ENCODE measurements at regions not wholly inside any gene's neighbourhood (a gene's known extent, or its start where the extent isn't known, plus 50 kb on each side); places are given as distances from the start of the nearest gene placed in this dataset.

GRCh38 chr2:226020956-226021355, 621.4 kb downstream of the NYAP2 start:
- no peak overlapping the region for H3K4me3 ChIP-seq (ENCODE audit: low read length)
- H3K9me3 ChIP-seq (ENCODE audit: low read length), result no peaks in the 10 kb centered on the region
- no peaks in the 10 kb centered on the region for H3K9me2 ChIP-seq (replicated peaks; ENCODE audit: insufficient read depth, low read length)
- no peaks in the 10 kb centered on the region for H3K36me3 ChIP-seq (ENCODE audit: insufficient read depth, low read length)
- H2AFZ ChIP-seq (ENCODE audit: low read length), result no peak overlapping the region
- no peak for DNase-seq
- no peaks in the 10 kb centered on the region for H3K79me2 ChIP-seq (ENCODE audit: low read length)
- no peak overlapping the region for H3K27ac ChIP-seq (ENCODE audit: low read length)
- H3K27me3 ChIP-seq (ENCODE audit: low read length), result no peaks in the 10 kb centered on the region
- no peaks in the 10 kb centered on the region for H4K20me1 ChIP-seq (ENCODE audit: insufficient read depth, low read depth, low read length)
- no peaks in the 10 kb centered on the region for H3K4me1 ChIP-seq (ENCODE audit: low read length)
- H3K4me2 ChIP-seq (ENCODE audit: low read depth, low read length, poor library complexity, severe bottlenecking), result no peak overlapping the region
- no peak overlapping the region for H3K9ac ChIP-seq (ENCODE audit: low read length)

- Histone ChIP-seq H3K27me3 (ENCODE audit: low read length) (no peaks in the 10 kb centered on the region), H4K20me1 (ENCODE audit: insufficient read depth, low read depth, low read length) (no peaks in the 10 kb centered on the region), H3K9ac (ENCODE audit: low read length) (no peak overlapping the region), H3K9me2 (replicated peaks; ENCODE audit: insufficient read depth, low read length) (no peaks in the 10 kb centered on the region), H3K27ac (ENCODE audit: low read length) (no peak overlapping the region), H3K4me3 (ENCODE audit: low read length) (no peak overlapping the region), H3K4me1 (ENCODE audit: low read length) (no peaks in the 10 kb centered on the region), H3K9me3 (ENCODE audit: low read length) (no peaks in the 10 kb centered on the region), H2AFZ (ENCODE audit: low read length) (no peak overlapping the region), H3K79me2 (ENCODE audit: low read length) (no peaks in the 10 kb centered on the region), H3K36me3 (ENCODE audit: insufficient read depth, low read length) (no peaks in the 10 kb centered on the region), H3K4me2 (ENCODE audit: low read depth, low read length, poor library complexity, severe bottlenecking) (no peak overlapping the region)
- no peak for DNase-seq
Observed at GRCh38 chr2:226020176-226020575, 620.7 kb downstream of the NYAP2 start.

GRCh38 chr2:226018641-226019040, 619.1 kb downstream of the NYAP2 start:
- no peaks in the 10 kb centered on the region for H4K20me1 ChIP-seq (ENCODE audit: insufficient read depth, low read depth, low read length)
- H3K9me3 ChIP-seq (ENCODE audit: low read length), result no peaks in the 10 kb centered on the region
- no peaks in the 10 kb centered on the region for H3K9me2 ChIP-seq (replicated peaks; ENCODE audit: insufficient read depth, low read length)
- no peak overlapping the region for H3K27ac ChIP-seq (ENCODE audit: low read length)
- no peak overlapping the region for H3K4me3 ChIP-seq (ENCODE audit: low read length)
- H3K27me3 ChIP-seq (ENCODE audit: low read length), result no peaks in the 10 kb centered on the region
- H2AFZ ChIP-seq (ENCODE audit: low read length), result no peak overlapping the region
- H3K36me3 ChIP-seq (ENCODE audit: insufficient read depth, low read length), result no peaks in the 10 kb centered on the region
- no peak for DNase-seq
- no peak overlapping the region for H3K9ac ChIP-seq (ENCODE audit: low read length)
- no peaks in the 10 kb centered on the region for H3K79me2 ChIP-seq (ENCODE audit: low read length)
- no peak overlapping the region for H3K4me2 ChIP-seq (ENCODE audit: low read depth, low read length, poor library complexity, severe bottlenecking)
- H3K4me1 ChIP-seq (ENCODE audit: low read length), result no peaks in the 10 kb centered on the region

GRCh38 chr2:226017537-226017936, 618.0 kb downstream of the NYAP2 start:
- H3K27ac ChIP-seq (ENCODE audit: low read length), result no peak overlapping the region
- DNase-seq, result no peak
- H3K36me3 ChIP-seq (ENCODE audit: insufficient read depth, low read length), result no peaks in the 10 kb centered on the region
- no peaks in the 10 kb centered on the region for H3K79me2 ChIP-seq (ENCODE audit: low read length)
- no peak overlapping the region for H2AFZ ChIP-seq (ENCODE audit: low read length)
- no peak overlapping the region for H3K9ac ChIP-seq (ENCODE audit: low read length)
- H3K9me2 ChIP-seq (replicated peaks; ENCODE audit: insufficient read depth, low read length), result no peaks in the 10 kb centered on the region
- no peak overlapping the region for H3K4me2 ChIP-seq (ENCODE audit: low read depth, low read length, poor library complexity, severe bottlenecking)
- no peaks in the 10 kb centered on the region for H3K27me3 ChIP-seq (ENCODE audit: low read length)
- H3K4me1 ChIP-seq (ENCODE audit: low read length), result no peaks in the 10 kb centered on the region
- no peak overlapping the region for H3K4me3 ChIP-seq (ENCODE audit: low read length)
- H4K20me1 ChIP-seq (ENCODE audit: insufficient read depth, low read depth, low read length), result no peaks in the 10 kb centered on the region
- H3K9me3 ChIP-seq (ENCODE audit: low read length), result no peaks in the 10 kb centered on the region

GRCh38 chr2:226017107-226017506, 617.6 kb downstream of the NYAP2 start:
- Histone ChIP-seq H4K20me1 (ENCODE audit: insufficient read depth, low read depth, low read length) (no peaks in the 10 kb centered on the region), H3K27ac (ENCODE audit: low read length) (no peak overlapping the region), H3K36me3 (ENCODE audit: insufficient read depth, low read length) (no peaks in the 10 kb centered on the region; the same call in 1 of the 2 replicates), H3K9ac (ENCODE audit: low read length) (no peak overlapping the region), H3K79me2 (ENCODE audit: low read length) (no peaks in the 10 kb centered on the region), H3K27me3 (ENCODE audit: low read length) (no peaks in the 10 kb centered on the region), H3K4me3 (ENCODE audit: low read length) (no peak overlapping the region), H3K4me1 (ENCODE audit: low read length) (no peaks in the 10 kb centered on the region), H3K9me2 (replicated peaks; ENCODE audit: insufficient read depth, low read length) (no peaks in the 10 kb centered on the region), H3K4me2 (ENCODE audit: low read depth, low read length, poor library complexity, severe bottlenecking) (no peak overlapping the region), H3K9me3 (ENCODE audit: low read length) (0 out of 2 replicates have a peak, but pooled peaks cover 3% of the 10 kb centered on the region), H2AFZ (ENCODE audit: low read length) (no peak overlapping the region)
- no peak for DNase-seq

- H3K27me3 ChIP-seq (ENCODE audit: low read length), result no peaks in the 10 kb centered on the region
- H3K4me3 ChIP-seq (ENCODE audit: low read length), result no peak overlapping the region
- H3K4me1 ChIP-seq (ENCODE audit: low read length), result no peaks in the 10 kb centered on the region
- H3K9me2 ChIP-seq (replicated peaks; ENCODE audit: insufficient read depth, low read length), result no peaks in the 10 kb centered on the region
- no peaks in the 10 kb centered on the region for H4K20me1 ChIP-seq (ENCODE audit: insufficient read depth, low read depth, low read length)
- H3K79me2 ChIP-seq (ENCODE audit: low read length), result no peaks in the 10 kb centered on the region
- DNase-seq, result no peak
- peaks cover 15% of the 10 kb centered on the region for H3K9me3 ChIP-seq (ENCODE audit: low read length)
- no peak overlapping the region for H2AFZ ChIP-seq (ENCODE audit: low read length)
- no peaks in the 10 kb centered on the region; the same call in 1 of the 2 replicates for H3K36me3 ChIP-seq (ENCODE audit: insufficient read depth, low read length)
- no peak overlapping the region for H3K9ac ChIP-seq (ENCODE audit: low read length)
- H3K27ac ChIP-seq (ENCODE audit: low read length), result no peak overlapping the region
- H3K4me2 ChIP-seq (ENCODE audit: low read depth, low read length, poor library complexity, severe bottlenecking), result no peak overlapping the region
Observed at GRCh38 chr2:226011716-226012450, 612.4 kb downstream of the NYAP2 start.

GRCh38 chr2:226002438-226002837, 602.9 kb downstream of the NYAP2 start:
- no peaks in the 10 kb centered on the region for H3K36me3 ChIP-seq (ENCODE audit: insufficient read depth, low read length)
- 0 out of 2 replicates have a peak, but pooled peaks cover 5% of the 10 kb centered on the region for H3K9me2 ChIP-seq (replicated peaks; ENCODE audit: insufficient read depth, low read length)
- DNase-seq, result no peak
- H3K4me3 ChIP-seq (ENCODE audit: low read length), result no peak overlapping the region
- H3K9me3 ChIP-seq (ENCODE audit: low read length), result no peaks in the 10 kb centered on the region; the same call in 1 of the 2 replicates
- no peak overlapping the region for H3K27ac ChIP-seq (ENCODE audit: low read length)
- H3K79me2 ChIP-seq (ENCODE audit: low read length), result no peaks in the 10 kb centered on the region
- no peak overlapping the region for H3K4me2 ChIP-seq (ENCODE audit: low read depth, low read length, poor library complexity, severe bottlenecking)
- H4K20me1 ChIP-seq (ENCODE audit: insufficient read depth, low read depth, low read length), result no peaks in the 10 kb centered on the region
- H2AFZ ChIP-seq (ENCODE audit: low read length), result no peak overlapping the region
- H3K4me1 ChIP-seq (ENCODE audit: low read length), result no peaks in the 10 kb centered on the region
- no peaks in the 10 kb centered on the region for H3K27me3 ChIP-seq (ENCODE audit: low read length)
- H3K9ac ChIP-seq (ENCODE audit: low read length), result no peak overlapping the region

- Histone ChIP-seq H3K4me2 (ENCODE audit: low read depth, low read length, poor library complexity, severe bottlenecking) (no peak overlapping the region), H3K9ac (ENCODE audit: low read length) (no peak overlapping the region), H3K27ac (ENCODE audit: low read length) (no peak overlapping the region), H3K4me3 (ENCODE audit: low read length) (no peak overlapping the region), H3K9me3 (ENCODE audit: low read length) (no peaks in the 10 kb centered on the region; the same call in 1 of the 2 replicates), H3K27me3 (ENCODE audit: low read length) (no peaks in the 10 kb centered on the region), H3K4me1 (ENCODE audit: low read length) (no peaks in the 10 kb centered on the region), H4K20me1 (ENCODE audit: insufficient read depth, low read depth, low read length) (no peaks in the 10 kb centered on the region), H3K9me2 (replicated peaks; ENCODE audit: insufficient read depth, low read length) (0 out of 2 replicates have a peak, but pooled peaks cover 5% of the 10 kb centered on the region), H3K79me2 (ENCODE audit: low read length) (no peaks in the 10 kb centered on the region), H2AFZ (ENCODE audit: low read length) (no peak overlapping the region), H3K36me3 (ENCODE audit: insufficient read depth, low read length) (no peaks in the 10 kb centered on the region)
- DNase-seq, result no peak
Observed at GRCh38 chr2:226001716-226002115, 602.2 kb downstream of the NYAP2 start.
